ENCODE measurements at regions not wholly inside any gene's neighbourhood (a gene's known extent, or its start where the extent isn't known, plus 50 kb on each side); places are given as distances from the start of the nearest gene placed in this dataset.
"Not testable (repeated sequence)": the region's sequence is repeated elsewhere in the genome, so short reads cannot be mapped to it uniquely, and the experiment has no call there.

GRCh38 chr1:185431612-185432011 lies 114.6 kb upstream of the IVNS1ABP start:
- Histone ChIP-seq H3K9ac (replicated peaks; ENCODE audit: extremely low read depth, insufficient read depth, low read length) (no peak overlapping the region), H3K27me3 (ENCODE audit: control insufficient read depth in 2 of 2, insufficient read depth in 2 of 2, low read length in 2 of 2) (no peaks in the 10 kb centered on the region), H3K9me3 (replicated peaks; ENCODE audit: control insufficient read depth, insufficient read depth, low read length) (no peaks in the 10 kb centered on the region), H4K20me1 (replicated peaks; ENCODE audit: control insufficient read depth, extremely low read depth, insufficient read depth, low read length) (no peaks in the 10 kb centered on the region), H3K9me1 (replicated peaks; ENCODE audit: control insufficient read depth, extremely low read depth, insufficient read depth, low read length) (no peaks in the 10 kb centered on the region), H3K27ac (ENCODE audit: insufficient read depth, low read depth, low read length) (no peak overlapping the region), H3K36me3 (ENCODE audit: control insufficient read depth in 2 of 2, extremely low read depth in 1 of 2, insufficient read depth in 2 of 2, low read length in 2 of 2) (no peaks in the 10 kb centered on the region), H3K79me2 (ENCODE audit: control insufficient read depth, insufficient read depth, low read length) (no peaks in the 10 kb centered on the region), H3K4me1 (ENCODE audit: control insufficient read depth, extremely low read depth, insufficient read depth, low read length) (peaks cover 13% of the 10 kb centered on the region), H3K4me3 (replicated peaks in 1 of 3; ENCODE audit: insufficient read depth in 1 of 3, low read depth in 1 of 3, low read length in 3 of 3) (no peak overlapping the region), H2AFZ (ENCODE audit: low read depth, low read length) (no peak overlapping the region), H3K4me2 (ENCODE audit: insufficient read depth, low read length) (no peak overlapping the region)
- no peak for FAIRE-seq
- intact Hi-C loops (cut with micrococcal nuclease) (no loop called here), dilution Hi-C loops (cut with MboI; ENCODE audit: extremely low pct_ligation_motif_present, low sequenced_read_pairs) (no loop called here)
- TF ChIP-seq CTCF (IDR thresholded peaks at IDR 0.05; ENCODE audit: extremely low read depth in 1 of 2, insufficient read depth in 1 of 2, low read depth in 1 of 2, low read length in 2 of 2) (no peak), JUN (IDR thresholded peaks at IDR 0.05; ENCODE audit: borderline replicate concordance, insufficient read depth, insufficient read length, low read depth) (no peak), MAX (IDR thresholded peaks at IDR 0.05; ENCODE audit: insufficient read depth, insufficient read length) (no peak), FOS (IDR thresholded peaks at IDR 0.05; ENCODE audit: borderline replicate concordance, insufficient read depth, low read length) (no peak), EZH2 (IDR thresholded peaks at IDR 0.05; ENCODE audit: borderline replicate concordance, low read depth, low read length, severe bottlenecking) (no peak), POLR2AphosphoS5 (IDR thresholded peaks at IDR 0.05; ENCODE audit: insufficient read depth, low read depth, low read length) (no peak), POLR2A (IDR thresholded peaks at IDR 0.05; ENCODE audit: low read depth, low read length) (no peak), MYC (IDR thresholded peaks at IDR 0.05; ENCODE audit: low read depth, low read length) (no peak), GATA2 (IDR thresholded peaks at IDR 0.05; ENCODE audit: insufficient read depth, insufficient read length, low read depth, low read length) (no peak)
- POLR2A ChIA-PET = no interaction called here
- DNase-seq (ENCODE audit: low read depth, low spot score) = no peak
- CTCF ChIA-PET = interaction anchor here (1.1 to 1.2 kb wide), 2 partner anchors 13 to 114 kb away, joined by 3 read pairs; partner anchors contain the start of gene IVNS1ABP
- no TSS peak for BruUV-seq (replicated peaks)

GRCh38 chr1:185429668-185430067 lies 112.6 kb upstream of the IVNS1ABP start:
- H3K9me3 ChIP-seq (replicated peaks; ENCODE audit: control insufficient read depth, insufficient read depth, low read length); FAIRE-seq; H3K79me2 ChIP-seq (ENCODE audit: control insufficient read depth, insufficient read depth, low read length); BruUV-seq (replicated peaks); DNase-seq (ENCODE audit: low read depth, low spot score); H3K36me3 ChIP-seq (ENCODE audit: control insufficient read depth in 2 of 2, extremely low read depth in 1 of 2, insufficient read depth in 2 of 2, low read length in 2 of 2); dilution Hi-C loops (cut with MboI; ENCODE audit: extremely low pct_ligation_motif_present, low sequenced_read_pairs); H3K9ac ChIP-seq (replicated peaks; ENCODE audit: extremely low read depth, insufficient read depth, low read length); H3K4me3 ChIP-seq (replicated peaks in 1 of 3; ENCODE audit: insufficient read depth in 1 of 3, low read depth in 1 of 3, low read length in 3 of 3); H4K20me1 ChIP-seq (replicated peaks; ENCODE audit: control insufficient read depth, extremely low read depth, insufficient read depth, low read length); H3K27ac ChIP-seq (ENCODE audit: insufficient read depth, low read depth, low read length); H3K9me1 ChIP-seq (replicated peaks; ENCODE audit: control insufficient read depth, extremely low read depth, insufficient read depth, low read length); H2AFZ ChIP-seq (ENCODE audit: low read depth, low read length); CTCF ChIA-PET; H3K27me3 ChIP-seq (ENCODE audit: control insufficient read depth in 2 of 2, insufficient read depth in 2 of 2, low read length in 2 of 2); POLR2A ChIA-PET; H3K4me2 ChIP-seq (ENCODE audit: insufficient read depth, low read length): not testable (repeated sequence)
- intact Hi-C loops (cut with micrococcal nuclease) = loop anchor here (5.0 kb wide), 1 partner anchor 138 kb away; no protein-coding TSS in a partner anchor
- H3K4me1 ChIP-seq (ENCODE audit: control insufficient read depth, extremely low read depth, insufficient read depth, low read length) = peaks cover 18% of the 10 kb centered on the region

Data from endothelial cell of umbilical vein (primary cell).